ENCODE measurements at regions not wholly inside any gene's neighbourhood (a gene's known extent, or its start where the extent isn't known, plus 50 kb on each side); places are given as distances from the start of the nearest gene placed in this dataset.

DNA sequence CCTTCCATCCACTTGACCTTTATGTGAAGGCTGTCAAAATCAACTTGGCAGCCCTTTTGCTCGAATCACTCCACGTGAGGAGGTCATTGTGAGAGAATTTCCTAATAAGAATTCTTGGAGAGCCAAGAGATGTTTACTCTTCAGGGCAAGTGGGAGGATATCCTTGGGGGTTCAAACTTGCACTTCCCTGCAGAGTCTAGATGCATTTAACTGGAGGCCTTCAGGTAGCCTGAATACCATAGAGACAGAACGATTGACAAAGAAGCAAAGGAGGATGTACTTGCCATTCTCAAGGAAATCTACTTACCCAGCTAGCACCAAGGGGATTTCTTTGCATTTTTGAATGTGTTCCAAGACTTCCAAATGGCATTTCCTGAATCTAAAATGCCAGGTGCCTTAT is 1702.6 kb upstream of the FLRT2 start:
- Histone ChIP-seq H3K36me3 (ENCODE audit: control insufficient read depth, insufficient read depth, low read length) (no peaks in the 10 kb centered on the region), H3K27me3 (replicated peaks; ENCODE audit: control insufficient read depth, insufficient read depth, low read length) (no peaks in the 10 kb centered on the region), H3K4me1 (no peaks in the 10 kb centered on the region), H3K4me3 (ENCODE audit: low read depth, low read length) (no peak overlapping the region), H3K9me3 (no peaks in the 10 kb centered on the region)
- intact Hi-C loops (cut with micrococcal nuclease; ENCODE audit: unreplicated experiment), result no loop called here
- TF ChIP-seq, protein P1, sequence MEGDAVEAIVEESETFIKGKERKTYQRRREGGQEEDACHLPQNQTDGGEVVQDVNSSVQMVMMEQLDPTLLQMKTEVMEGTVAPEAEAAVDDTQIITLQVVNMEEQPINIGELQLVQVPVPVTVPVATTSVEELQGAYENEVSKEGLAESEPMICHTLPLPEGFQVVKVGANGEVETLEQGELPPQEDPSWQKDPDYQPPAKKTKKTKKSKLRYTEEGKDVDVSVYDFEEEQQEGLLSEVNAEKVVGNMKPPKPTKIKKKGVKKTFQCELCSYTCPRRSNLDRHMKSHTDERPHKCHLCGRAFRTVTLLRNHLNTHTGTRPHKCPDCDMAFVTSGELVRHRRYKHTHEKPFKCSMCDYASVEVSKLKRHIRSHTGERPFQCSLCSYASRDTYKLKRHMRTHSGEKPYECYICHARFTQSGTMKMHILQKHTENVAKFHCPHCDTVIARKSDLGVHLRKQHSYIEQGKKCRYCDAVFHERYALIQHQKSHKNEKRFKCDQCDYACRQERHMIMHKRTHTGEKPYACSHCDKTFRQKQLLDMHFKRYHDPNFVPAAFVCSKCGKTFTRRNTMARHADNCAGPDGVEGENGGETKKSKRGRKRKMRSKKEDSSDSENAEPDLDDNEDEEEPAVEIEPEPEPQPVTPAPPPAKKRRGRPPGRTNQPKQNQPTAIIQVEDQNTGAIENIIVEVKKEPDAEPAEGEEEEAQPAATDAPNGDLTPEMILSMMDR (IDR thresholded peaks at IDR 0.05; ENCODE audit: insufficient read depth in 1 of 2, low read depth in 1 of 2, low read length in 1 of 2, severe bottlenecking in 1 of 2, unreplicated experiment in 1 of 2), result no peak
- BruUV-seq (replicated peaks), result no TSS peak
- no peaks in the 10 kb centered on the region for H3K36me3 Mint-ChIP-seq (ENCODE audit: insufficient read depth, unreplicated experiment)
- peaks cover 6% of the 10 kb centered on the region for H3K27me3 Mint-ChIP-seq (ENCODE audit: insufficient read depth, unreplicated experiment)
- DNase-seq, result no peak
- peaks cover 6% of the 10 kb centered on the region for H3K4me1 Mint-ChIP-seq (ENCODE audit: low read depth, unreplicated experiment)
- H3K4me3 Mint-ChIP-seq (ENCODE audit: unreplicated experiment), result no peak overlapping the region
- H3K27ac Mint-ChIP-seq (ENCODE audit: unreplicated experiment), result no peak overlapping the region
- no peaks in the 10 kb centered on the region for H3K9me3 Mint-ChIP-seq (ENCODE audit: unreplicated experiment)
- ChIA-PET CTCF (no interaction called here), POLR2A (no interaction called here)

DNA sequence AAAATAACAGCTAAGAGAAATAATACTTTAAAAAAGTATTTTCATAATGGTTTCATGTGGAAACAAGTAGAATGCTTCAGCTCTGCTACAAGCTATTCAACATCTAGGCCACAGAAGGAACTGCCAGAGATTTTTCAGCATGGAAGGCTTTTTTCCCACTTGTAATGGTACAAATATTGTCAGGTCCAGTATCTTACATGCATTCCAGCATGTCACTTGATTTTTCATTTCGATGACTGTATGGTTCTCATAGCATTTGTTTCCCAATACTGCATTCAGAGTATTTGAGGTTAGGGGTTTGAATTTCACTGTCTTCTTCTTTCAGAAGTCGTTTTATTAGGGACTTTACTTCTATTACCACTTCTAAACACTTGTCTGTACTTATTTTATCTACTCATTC is 1701.5 kb upstream of the FLRT2 start:
- no peaks in the 10 kb centered on the region for H3K4me1 ChIP-seq
- no peaks in the 10 kb centered on the region for H3K36me3 ChIP-seq (ENCODE audit: control insufficient read depth, insufficient read depth, low read length)
- TF ChIP-seq, protein P1 (IDR thresholded peaks at IDR 0.05; ENCODE audit: insufficient read depth in 1 of 2, low read depth in 1 of 2, low read length in 1 of 2, severe bottlenecking in 1 of 2, unreplicated experiment in 1 of 2), result no peak
- peaks cover 6% of the 10 kb centered on the region for H3K4me1 Mint-ChIP-seq (ENCODE audit: low read depth, unreplicated experiment)
- no peak for DNase-seq
- BruUV-seq (replicated peaks), result no TSS peak
- H3K4me3 ChIP-seq (ENCODE audit: low read depth, low read length), result no peak overlapping the region
- no peaks in the 10 kb centered on the region for H3K27me3 ChIP-seq (replicated peaks; ENCODE audit: control insufficient read depth, insufficient read depth, low read length)
- H3K36me3 Mint-ChIP-seq (ENCODE audit: insufficient read depth, unreplicated experiment), result no peaks in the 10 kb centered on the region
- ChIA-PET POLR2A (no interaction called here), CTCF (no interaction called here)
- intact Hi-C loops (cut with micrococcal nuclease; ENCODE audit: unreplicated experiment), result no loop called here
- no peaks in the 10 kb centered on the region for H3K9me3 Mint-ChIP-seq (ENCODE audit: unreplicated experiment)
- no peak overlapping the region for H3K4me3 Mint-ChIP-seq (ENCODE audit: unreplicated experiment)
- H3K27me3 Mint-ChIP-seq (ENCODE audit: insufficient read depth, unreplicated experiment), result peaks cover 6% of the 10 kb centered on the region
- no peak overlapping the region for H3K27ac Mint-ChIP-seq (ENCODE audit: unreplicated experiment)
- H3K9me3 ChIP-seq, result no peaks in the 10 kb centered on the region

DNA sequence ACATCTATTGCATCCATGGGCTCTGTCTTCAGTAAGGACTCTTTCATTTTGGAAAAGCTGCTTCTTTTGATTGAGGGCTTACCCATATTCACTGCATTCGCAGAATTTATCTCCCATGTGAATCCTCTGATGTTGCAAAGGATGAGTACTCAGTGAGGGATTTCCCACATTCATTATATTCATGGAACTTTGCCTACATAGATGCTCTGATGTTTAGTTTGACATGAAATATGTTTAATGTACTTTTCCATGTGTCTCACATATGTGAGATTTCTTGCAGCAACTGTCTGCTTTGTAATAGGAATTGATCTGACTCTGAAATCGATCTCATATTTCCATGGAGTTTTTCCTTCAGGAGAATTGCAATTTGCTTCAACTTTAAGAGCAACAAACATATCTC is 1699.6 kb upstream of the FLRT2 start:
- Histone ChIP-seq H3K27me3 (replicated peaks; ENCODE audit: control insufficient read depth, insufficient read depth, low read length) (no peaks in the 10 kb centered on the region), H3K36me3 (ENCODE audit: control insufficient read depth, insufficient read depth, low read length) (no peaks in the 10 kb centered on the region), H3K4me1 (no peaks in the 10 kb centered on the region), H3K4me3 (ENCODE audit: low read depth, low read length) (no peak overlapping the region), H3K9me3 (no peaks in the 10 kb centered on the region)
- ChIA-PET CTCF (no interaction called here), POLR2A (no interaction called here)
- TF ChIP-seq, protein P1 (IDR thresholded peaks at IDR 0.05; ENCODE audit: insufficient read depth in 1 of 2, low read depth in 1 of 2, low read length in 1 of 2, severe bottlenecking in 1 of 2, unreplicated experiment in 1 of 2), result no peak
- intact Hi-C loops (cut with micrococcal nuclease; ENCODE audit: unreplicated experiment), result no loop called here
- Mint-ChIP-seq H3K36me3 (ENCODE audit: insufficient read depth, unreplicated experiment) (no peaks in the 10 kb centered on the region), H3K9me3 (ENCODE audit: unreplicated experiment) (no peaks in the 10 kb centered on the region), H3K27me3 (ENCODE audit: insufficient read depth, unreplicated experiment) (peaks cover 3% of the 10 kb centered on the region), H3K4me3 (ENCODE audit: unreplicated experiment) (no peak overlapping the region), H3K27ac (ENCODE audit: unreplicated experiment) (no peak overlapping the region), H3K4me1 (ENCODE audit: low read depth, unreplicated experiment) (peaks cover 6% of the 10 kb centered on the region)
- no peak for DNase-seq
- no TSS peak for BruUV-seq (replicated peaks)

Data from Caco-2 (cell line).